CD14-positive monocyte (primary cell): ENCODE measurements at regions not wholly inside any gene's neighbourhood (a gene's known extent, or its start where the extent isn't known, plus 50 kb on each side); places are given as distances from the start of the nearest gene placed in this dataset.

Source experiments
- DNase-seq, 3 donors: peaks; one replicate each; pipeline ENCODE4 v3.0.0-alpha.2; 2011 to 2022
- H2AFZ ChIP-seq: 2 replicates; pipeline ENCODE4 v1.6.0; 2012; ENCODE audit warnings: mild to moderate bottlenecking, low read depth, low read length, inconsistent platforms; ENCODE audit not compliant: insufficient read depth, poor library complexity, severe bottlenecking
- H3K27ac ChIP-seq, 2 donors: 1 replicate in 1 of 2; 2 replicates in 1 of 2; pipeline ENCODE4 v1.5.1; 2012 to 2013; ENCODE audit warnings: low read length in 2 of 2, control low read depth in 1 of 2, inconsistent platforms in 1 of 2, low read depth in 1 of 2, mild to moderate bottlenecking in 1 of 2
- H3K27me3 ChIP-seq, 2 donors: one replicate each; pipeline versions ENCODE4 v1.6.0 to v1.6.1; 2011 to 2013; ENCODE audit warnings: low read length in 2 of 2; ENCODE audit not compliant: control insufficient read depth in 2 of 2, insufficient read depth in 2 of 2
- H3K36me3 ChIP-seq, 2 donors: replicated peaks in 1 of 2; 1 replicate in 1 of 2; 2 replicates in 1 of 2; pipeline versions ENCODE4 v1.5.1 to v1.6.1; 2012 to 2013; ENCODE audit warnings: low read length in 2 of 2, control low read depth in 1 of 2, inconsistent platforms in 1 of 2, mild to moderate bottlenecking in 1 of 2; ENCODE audit not compliant: insufficient read depth in 2 of 2, control insufficient read depth in 1 of 2
- H3K4me1 ChIP-seq, 2 donors: 1 replicate in 1 of 2; 2 replicates in 1 of 2; pipeline versions ENCODE4 v1.5.1 to v1.6.1; 2012 to 2013; ENCODE audit warnings: low read length in 2 of 2, control low read depth in 1 of 2, inconsistent platforms in 1 of 2, mild to moderate bottlenecking in 1 of 2, moderate library complexity in 1 of 2; ENCODE audit not compliant: insufficient read depth in 2 of 2, control insufficient read depth in 1 of 2
- H3K4me2 ChIP-seq: replicated peaks from 2 replicates; pipeline ENCODE3; 2012; ENCODE audit warnings: low read length, moderate library complexity, mild to moderate bottlenecking; ENCODE audit not compliant: poor library complexity, severe bottlenecking; ENCODE audit errors: extremely low read depth
- H3K4me3 ChIP-seq, 3 experiments: fragments of 200-600 bp in 1 of 3; sonication (generic) in 1 of 3; replicated peaks in 1 of 3; 1 replicate in 2 of 3; 2 replicates in 1 of 3; pipeline ENCODE4 v1.5.1; 2011 to 2013; ENCODE audit warnings: low read length in 3 of 3, mild to moderate bottlenecking in 3 of 3, control low read depth in 2 of 3, low read depth in 2 of 3, inconsistent platforms in 1 of 3, moderate library complexity in 1 of 3
- H3K79me2 ChIP-seq: 2 replicates; pipeline ENCODE4 v1.6.0; 2012; ENCODE audit warnings: mild to moderate bottlenecking, control low read depth, inconsistent platforms, low read length, moderate library complexity; ENCODE audit not compliant: insufficient read depth
- H3K9ac ChIP-seq: 2 replicates; pipeline ENCODE4 v1.6.0; 2017; ENCODE audit warnings: low read length, mild to moderate bottlenecking; ENCODE audit not compliant: insufficient read depth, poor library complexity, severe bottlenecking
- H3K9me3 ChIP-seq, 2 donors: replicated peaks in 1 of 2; 1 replicate in 1 of 2; 2 replicates in 1 of 2; pipeline versions ENCODE4 v1.5.1 to v1.6.1; 2012 to 2013; ENCODE audit warnings: low read length in 2 of 2, control low read depth in 1 of 2; ENCODE audit not compliant: control insufficient read depth in 1 of 2, insufficient read depth in 1 of 2
- H4K20me1 ChIP-seq: 2 replicates; pipeline ENCODE4 v1.6.0; 2012; ENCODE audit warnings: mild to moderate bottlenecking, low read length, control low read depth, moderate library complexity; ENCODE audit not compliant: insufficient read depth
- H3K27ac Mint-ChIP-seq, 7 donors: one replicate each; pipeline ENCODE4 v1.8.0; 2020; ENCODE audit warnings: mild to moderate bottlenecking in 7 of 7, mixed read lengths in 7 of 7, moderate library complexity in 6 of 7, inconsistent platforms in 2 of 7
- H3K27me3 Mint-ChIP-seq, 3 donors: one replicate each; pipeline ENCODE4 v1.8.0; 2021 to 2022; ENCODE audit warnings: low read depth in 3 of 3, mild to moderate bottlenecking in 3 of 3, mixed read lengths in 3 of 3, moderate library complexity in 3 of 3, inconsistent platforms in 1 of 3
- H3K36me3 Mint-ChIP-seq, 2 donors: one replicate each; pipeline ENCODE4 v1.8.0; 2020; ENCODE audit warnings: mixed read lengths in 2 of 2, inconsistent platforms in 1 of 2, mild to moderate bottlenecking in 1 of 2
- H3K4me1 Mint-ChIP-seq: one replicate; pipeline ENCODE4 v1.8.0; 2020; ENCODE audit warnings: mild to moderate bottlenecking, mixed read lengths
- H3K4me3 Mint-ChIP-seq, 2 donors: one replicate each; pipeline ENCODE4 v1.8.0; 2020; ENCODE audit warnings: mild to moderate bottlenecking in 2 of 2, mixed read lengths in 2 of 2, moderate library complexity in 1 of 2
- H3K9me3 Mint-ChIP-seq, 7 donors: one replicate each; pipeline ENCODE4 v1.8.0; 2020 to 2022; ENCODE audit warnings: mixed read lengths in 7 of 7, mild to moderate bottlenecking in 6 of 7, moderate library complexity in 6 of 7, inconsistent platforms in 2 of 7
- WGBS: methylation state at CpG from one replicate; pipeline ENCODE4 v1.1.5; 2013; ENCODE audit warnings: missing lambda C conversion rate; ENCODE audit not compliant: insufficient coverage; 5-methylcytosine and 5-hydroxymethylcytosine counted together
- intact Hi-C, 2 donors: fragments of 100-400 bp; cut with micrococcal nuclease; formaldehyde crosslinking; loops; one replicate each; pipeline versions ENCODE4 v1.15.0 to v1.15.1; 2023
- TF ChIP-seq, protein P1 (sequence below): fragments of 200-600 bp; IDR thresholded peaks from one replicate; pipeline ENCODE4 v1.8.0; 2022; ENCODE audit warnings: antibody characterized with exemption, mild to moderate bottlenecking

DNA sequence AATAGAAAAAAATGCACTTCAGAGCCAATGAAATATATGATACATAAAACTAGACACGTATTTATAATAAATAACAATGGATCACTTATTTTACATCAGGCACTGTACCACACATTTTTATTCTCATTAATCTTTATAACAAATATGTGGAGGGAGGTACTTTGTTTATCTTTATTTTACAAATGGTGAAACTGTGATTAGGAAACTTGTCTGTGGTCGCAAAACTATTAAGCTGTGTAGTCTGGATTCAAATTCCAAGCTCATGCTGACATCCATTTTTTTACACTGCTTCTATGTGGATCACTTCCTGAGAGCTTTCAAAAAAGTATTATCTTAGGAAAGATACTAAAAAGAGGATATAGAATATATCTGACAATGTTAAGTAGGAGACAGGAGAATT lies 978.6 kb downstream of the SORCS1 start:
- no CpG with 5 or more reads among the region's 2 CpGs for whole genome bisulfite sequencing
- Mint-ChIP-seq H3K4me3 (no peak overlapping the region), H3K36me3 (no peaks in the 10 kb centered on the region), H3K27me3 (peaks cover 0 to 2% (median 0%) of the 10 kb centered on the region in 3 donors), H3K4me1 (no peaks in the 10 kb centered on the region), H3K9me3 (peaks cover 0 to 2% (median 0%) of the 10 kb centered on the region in 7 donors), H3K27ac (no peak overlapping the region)
- Histone ChIP-seq H3K4me3 (no peak overlapping the region), H3K4me2 (no peak overlapping the region), H4K20me1 (no peaks in the 10 kb centered on the region), H3K9me3 (no peaks in the 10 kb centered on the region), H3K79me2 (no peaks in the 10 kb centered on the region), H3K4me1 (no peaks in the 10 kb centered on the region), H3K27me3 (no peaks in the 10 kb centered on the region), H3K36me3 (no peaks in the 10 kb centered on the region), H3K9ac (no peak overlapping the region), H2AFZ (no peak overlapping the region), H3K27ac (no peak overlapping the region)
- DNase-seq: no peak
- TF ChIP-seq, protein P1, sequence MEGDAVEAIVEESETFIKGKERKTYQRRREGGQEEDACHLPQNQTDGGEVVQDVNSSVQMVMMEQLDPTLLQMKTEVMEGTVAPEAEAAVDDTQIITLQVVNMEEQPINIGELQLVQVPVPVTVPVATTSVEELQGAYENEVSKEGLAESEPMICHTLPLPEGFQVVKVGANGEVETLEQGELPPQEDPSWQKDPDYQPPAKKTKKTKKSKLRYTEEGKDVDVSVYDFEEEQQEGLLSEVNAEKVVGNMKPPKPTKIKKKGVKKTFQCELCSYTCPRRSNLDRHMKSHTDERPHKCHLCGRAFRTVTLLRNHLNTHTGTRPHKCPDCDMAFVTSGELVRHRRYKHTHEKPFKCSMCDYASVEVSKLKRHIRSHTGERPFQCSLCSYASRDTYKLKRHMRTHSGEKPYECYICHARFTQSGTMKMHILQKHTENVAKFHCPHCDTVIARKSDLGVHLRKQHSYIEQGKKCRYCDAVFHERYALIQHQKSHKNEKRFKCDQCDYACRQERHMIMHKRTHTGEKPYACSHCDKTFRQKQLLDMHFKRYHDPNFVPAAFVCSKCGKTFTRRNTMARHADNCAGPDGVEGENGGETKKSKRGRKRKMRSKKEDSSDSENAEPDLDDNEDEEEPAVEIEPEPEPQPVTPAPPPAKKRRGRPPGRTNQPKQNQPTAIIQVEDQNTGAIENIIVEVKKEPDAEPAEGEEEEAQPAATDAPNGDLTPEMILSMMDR: no peak
- intact Hi-C loops: no loop called here

DNA sequence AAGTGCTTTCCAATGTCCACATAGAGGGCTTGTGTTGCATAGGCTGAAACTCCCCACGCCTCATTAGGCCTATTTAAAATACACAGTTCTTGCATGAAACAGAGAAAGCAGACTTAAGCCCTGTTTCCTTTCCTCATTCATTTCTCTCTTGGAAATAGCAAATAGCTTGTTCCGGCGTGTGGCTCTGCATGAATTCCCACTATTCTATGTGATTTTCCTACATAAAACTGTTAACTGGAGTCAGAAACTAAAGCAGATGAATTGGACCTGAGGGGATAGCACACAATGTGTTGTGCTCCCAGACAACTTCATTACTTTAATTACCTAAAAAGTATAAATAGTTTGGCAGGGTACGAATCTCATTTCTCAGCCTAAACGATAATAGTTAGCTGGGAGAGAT lies 981.5 kb downstream of the SORCS1 start:
- H3K4me1 Mint-ChIP-seq: no peaks in the 10 kb centered on the region
- H3K27me3 ChIP-seq: no peaks in the 10 kb centered on the region
- no peaks in the 10 kb centered on the region for H4K20me1 ChIP-seq
- TF ChIP-seq, protein P1: no peak
- H3K9ac ChIP-seq: no peak overlapping the region
- intact Hi-C loops: no loop called here
- H3K4me3 ChIP-seq: no peak overlapping the region
- no peak overlapping the region for H3K27ac ChIP-seq
- H3K4me2 ChIP-seq: no peak overlapping the region
- no peaks in the 10 kb centered on the region for H3K4me1 ChIP-seq
- no peaks in the 10 kb centered on the region for H3K9me3 ChIP-seq
- 87% methylated on average over 3 of the region's 5 CpGs for WGBS
- no peaks in the 10 kb centered on the region for H3K79me2 ChIP-seq
- H3K27ac Mint-ChIP-seq: no peak overlapping the region
- H3K4me3 Mint-ChIP-seq: no peak overlapping the region
- H3K9me3 Mint-ChIP-seq: peaks cover 0 to 2% (median 0%) of the 10 kb centered on the region in 7 donors
- no peaks in the 10 kb centered on the region for H3K36me3 ChIP-seq
- DNase-seq: no peak
- no peaks in the 10 kb centered on the region for H3K27me3 Mint-ChIP-seq
- no peak overlapping the region for H2AFZ ChIP-seq
- H3K36me3 Mint-ChIP-seq: no peaks in the 10 kb centered on the region
